DOHH2 (cell line): ENCODE measurements at regions not wholly inside any gene's neighbourhood (a gene's known extent, or its start where the extent isn't known, plus 50 kb on each side); places are given as distances from the start of the nearest gene placed in this dataset.

ENCODE experiments used
- H3F3A ChIP-seq: fragments of 200-600 bp; sonication (generic), shearing (Covaris generic); 2 replicates; pipeline ENCODE4 v1.6.0; 2016; ENCODE audit warnings: antibody characterized with exemption, mild to moderate bottlenecking; ENCODE audit not compliant: control insufficient read depth, insufficient read depth
- H3K27ac ChIP-seq: fragments of 200-600 bp; sonication (generic); 2 replicates; pipeline ENCODE4 v1.5.1; 2014; ENCODE audit warnings: low read depth, mild to moderate bottlenecking, low read length, moderate library complexity
- H3K27me3 ChIP-seq: fragments of 200-600 bp; sonication (generic); 2 replicates; pipeline ENCODE4 v1.6.1; 2014; ENCODE audit warnings: mild to moderate bottlenecking, low read length, mixed read lengths; ENCODE audit not compliant: control insufficient read depth
- H3K36me3 ChIP-seq: fragments of 200-600 bp; sonication (generic); 2 replicates; pipeline ENCODE4 v1.6.1; 2014; ENCODE audit warnings: mild to moderate bottlenecking, low read length, moderate library complexity, mixed read lengths; ENCODE audit not compliant: control insufficient read depth
- H3K4me1 ChIP-seq: fragments of 200-600 bp; sonication (generic); 2 replicates; pipeline ENCODE4 v1.6.1; 2014; ENCODE audit warnings: mild to moderate bottlenecking, low read length, mixed read lengths; ENCODE audit not compliant: control insufficient read depth
- H3K4me2 ChIP-seq: fragments of 200-600 bp; sonication (generic); 2 replicates; pipeline ENCODE4 v1.6.0; 2014; ENCODE audit warnings: mild to moderate bottlenecking, low read length, moderate library complexity
- H3K4me3 ChIP-seq: fragments of 200-600 bp; sonication (generic); 2 replicates; pipeline ENCODE4 v1.5.1; 2014; ENCODE audit warnings: mild to moderate bottlenecking, low read length, mixed read lengths
- H3K79me2 ChIP-seq: fragments of 200-600 bp; sonication (generic); 2 replicates; pipeline ENCODE4 v1.6.1; 2014; ENCODE audit warnings: mild to moderate bottlenecking, low read length, mixed read lengths; ENCODE audit not compliant: control insufficient read depth
- H3K9me2 ChIP-seq: fragments of 200-600 bp; sonication (generic); replicated peaks from 2 replicates; pipeline ENCODE4 v1.6.1; 2014; ENCODE audit warnings: mild to moderate bottlenecking, low read length, mixed read lengths; ENCODE audit not compliant: control insufficient read depth
- H3K9me3 ChIP-seq: fragments of 200-600 bp; sonication (generic); 2 replicates; pipeline ENCODE4 v1.6.1; 2014; ENCODE audit warnings: antibody characterized with exemption, low read length, mixed read lengths; ENCODE audit not compliant: control insufficient read depth, insufficient read depth
- H4K20me1 ChIP-seq: fragments of 200-600 bp; sonication (generic); 2 replicates; pipeline ENCODE4 v1.6.0; 2014; ENCODE audit warnings: low read depth, mild to moderate bottlenecking, antibody characterized with exemption, low read length, moderate library complexity; ENCODE audit not compliant: control insufficient read depth, insufficient read depth
- EZH2phosphoT487 ChIP-seq: fragments of 200-600 bp; sonication (generic); IDR thresholded peaks from 2 replicates; pipeline ENCODE4 v1.6.1; 2017; ENCODE audit warnings: borderline replicate concordance, mild to moderate bottlenecking, antibody characterized with exemption, low read length, moderate library complexity, mixed read lengths
- TF ChIP-seq, protein P1 (sequence below): fragments of 200-600 bp; sonication (generic); IDR thresholded peaks from one replicate; pipeline ENCODE4 v1.5.1; 2014; ENCODE audit warnings: antibody characterized with exemption, mild to moderate bottlenecking, low read depth, low read length; ENCODE audit not compliant: poor library complexity, severe bottlenecking

DNA sequence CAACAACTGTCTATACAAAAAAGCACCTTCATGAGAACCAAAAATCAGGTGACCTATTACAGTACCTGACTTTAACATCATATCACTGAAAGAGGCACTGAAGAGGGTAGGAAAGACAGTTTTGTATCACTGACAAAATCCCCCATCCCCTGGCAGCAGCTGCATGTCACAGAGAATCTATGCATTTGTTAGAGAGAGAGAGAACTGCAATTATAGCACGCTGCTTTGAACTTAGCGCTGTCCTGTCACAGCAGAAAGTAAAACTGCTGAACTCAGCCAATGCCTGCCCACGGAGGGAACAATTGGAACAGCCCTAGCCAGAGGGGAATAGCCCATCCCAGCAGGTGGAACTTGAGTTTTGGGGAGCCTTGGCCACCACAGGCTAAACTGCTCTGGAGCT lies 75.1 kb upstream of the NOL4 start:
- no peak for TF ChIP-seq EZH2phosphoT487
- TF ChIP-seq, protein P1, sequence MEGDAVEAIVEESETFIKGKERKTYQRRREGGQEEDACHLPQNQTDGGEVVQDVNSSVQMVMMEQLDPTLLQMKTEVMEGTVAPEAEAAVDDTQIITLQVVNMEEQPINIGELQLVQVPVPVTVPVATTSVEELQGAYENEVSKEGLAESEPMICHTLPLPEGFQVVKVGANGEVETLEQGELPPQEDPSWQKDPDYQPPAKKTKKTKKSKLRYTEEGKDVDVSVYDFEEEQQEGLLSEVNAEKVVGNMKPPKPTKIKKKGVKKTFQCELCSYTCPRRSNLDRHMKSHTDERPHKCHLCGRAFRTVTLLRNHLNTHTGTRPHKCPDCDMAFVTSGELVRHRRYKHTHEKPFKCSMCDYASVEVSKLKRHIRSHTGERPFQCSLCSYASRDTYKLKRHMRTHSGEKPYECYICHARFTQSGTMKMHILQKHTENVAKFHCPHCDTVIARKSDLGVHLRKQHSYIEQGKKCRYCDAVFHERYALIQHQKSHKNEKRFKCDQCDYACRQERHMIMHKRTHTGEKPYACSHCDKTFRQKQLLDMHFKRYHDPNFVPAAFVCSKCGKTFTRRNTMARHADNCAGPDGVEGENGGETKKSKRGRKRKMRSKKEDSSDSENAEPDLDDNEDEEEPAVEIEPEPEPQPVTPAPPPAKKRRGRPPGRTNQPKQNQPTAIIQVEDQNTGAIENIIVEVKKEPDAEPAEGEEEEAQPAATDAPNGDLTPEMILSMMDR = no peak
- no peaks in the 10 kb centered on the region for H3K36me3 ChIP-seq
- no peaks in the 10 kb centered on the region for H3K27me3 ChIP-seq
- H3K4me2 ChIP-seq = no peak overlapping the region
- no peaks in the 10 kb centered on the region for H4K20me1 ChIP-seq
- H3K4me3 ChIP-seq = no peak overlapping the region
- H3K9me2 ChIP-seq = no peaks in the 10 kb centered on the region
- no peak overlapping the region for H3K27ac ChIP-seq
- H3F3A ChIP-seq = no peaks in the 10 kb centered on the region
- H3K9me3 ChIP-seq = no peaks in the 10 kb centered on the region
- H3K79me2 ChIP-seq = no peaks in the 10 kb centered on the region
- no peaks in the 10 kb centered on the region for H3K4me1 ChIP-seq

DNA sequence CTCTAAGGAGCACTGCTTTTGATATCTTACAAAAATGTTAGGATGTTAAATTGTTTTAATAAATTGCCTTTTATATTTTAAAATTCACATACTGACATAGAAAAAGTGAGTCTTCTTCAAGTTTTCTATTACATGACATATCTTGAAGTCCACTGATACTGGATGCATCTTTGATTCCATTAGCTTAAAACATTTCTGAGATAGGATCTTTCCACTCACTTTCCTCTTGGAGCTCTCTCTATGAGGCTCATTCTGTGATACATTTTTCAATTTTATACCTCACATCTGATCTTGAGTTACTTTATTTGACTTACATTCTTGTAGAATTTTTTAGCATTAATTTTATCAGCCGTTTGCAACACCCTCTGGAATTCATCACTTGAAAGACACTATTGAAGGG lies 86.8 kb upstream of the NOL4 start:
- Histone ChIP-seq H3F3A (no peaks in the 10 kb centered on the region), H3K79me2 (no peaks in the 10 kb centered on the region), H4K20me1 (no peaks in the 10 kb centered on the region), H3K4me3 (no peak overlapping the region), H3K4me1 (no peaks in the 10 kb centered on the region), H3K4me2 (no peak overlapping the region), H3K9me2 (no peaks in the 10 kb centered on the region), H3K36me3 (no peaks in the 10 kb centered on the region), H3K27me3 (no peaks in the 10 kb centered on the region), H3K9me3 (no peaks in the 10 kb centered on the region), H3K27ac (no peak overlapping the region)
- TF ChIP-seq, protein P1 = no peak
- no peak for TF ChIP-seq EZH2phosphoT487

DNA sequence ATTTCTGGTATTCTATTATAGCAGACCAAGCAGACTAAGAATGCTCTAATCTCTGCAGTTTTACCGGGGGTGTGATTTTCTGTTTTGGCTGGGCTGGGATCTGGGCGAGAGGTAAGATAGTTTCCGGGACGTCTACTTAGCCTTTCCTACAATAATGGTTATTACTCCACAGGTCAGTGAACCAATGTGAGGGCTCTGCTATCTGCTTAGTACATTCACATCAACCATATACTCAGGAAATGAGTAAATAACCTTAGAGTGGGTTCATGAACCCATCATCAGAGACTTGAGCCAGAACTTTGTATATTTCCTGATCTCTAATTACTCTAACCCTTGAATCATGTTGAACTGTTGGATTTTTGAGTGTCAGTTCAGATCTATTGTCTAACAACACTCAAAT lies 90.1 kb upstream of the NOL4 start:
- Histone ChIP-seq H3K4me2 (no peak overlapping the region), H3K36me3 (no peaks in the 10 kb centered on the region), H3K27me3 (peaks cover 3% of the 10 kb centered on the region; the same call in 1 of the 2 replicates), H3K4me1 (no peaks in the 10 kb centered on the region), H3K4me3 (no peak overlapping the region), H3K9me2 (no peaks in the 10 kb centered on the region), H4K20me1 (no peaks in the 10 kb centered on the region), H3K79me2 (no peaks in the 10 kb centered on the region), H3F3A (no peaks in the 10 kb centered on the region), H3K27ac (no peak overlapping the region), H3K9me3 (no peaks in the 10 kb centered on the region)
- no peak for TF ChIP-seq EZH2phosphoT487
- TF ChIP-seq, protein P1 = no peak
